B cell (primary cell): ENCODE measurements at regions not wholly inside any gene's neighbourhood (a gene's known extent, or its start where the extent isn't known, plus 50 kb on each side); places are given as distances from the start of the nearest gene placed in this dataset.

ENCODE experiments used
- ATAC-seq: fragments of 200-7000 bp; cut with Tn5 transposase; one replicate; pipeline ENCODE4 v1.10.0; 2021; ENCODE audit warnings: low read depth, mild to moderate bottlenecking, moderate number of reproducible peaks, moderate library complexity
- CTCF ChIA-PET: fragments of 350-600 bp; sonication (Branson Sonifier 250); formaldehyde crosslinking; loops from one replicate; lab custom pipeline; 2021; ENCODE audit warnings: antibody characterized with exemption, inconsistent platforms; lab: Charles Lee
- POLR2A ChIA-PET: fragments of 350-600 bp; sonication (Branson Sonifier 250); formaldehyde crosslinking; loops from one replicate; lab custom pipeline; 2021; ENCODE audit warnings: antibody characterized with exemption; lab: Charles Lee
- DNase-seq: peaks from one replicate; pipeline ENCODE4 v3.0.0; 2013
- H2AFZ ChIP-seq: 2 replicates; pipeline ENCODE4 v1.6.1; 2012; ENCODE audit warnings: mild to moderate bottlenecking, low read depth, low read length; ENCODE audit not compliant: insufficient read depth, poor library complexity, severe bottlenecking
- H3K27ac ChIP-seq, 2 donors: 1 replicate in 1 of 2; 2 replicates in 1 of 2; pipeline ENCODE4 v1.5.1; 2012 to 2013; ENCODE audit warnings: low read length in 2 of 2, mild to moderate bottlenecking in 2 of 2, moderate library complexity in 1 of 2
- H3K27me3 ChIP-seq, 4 experiments: fragments of 200-600 bp in 1 of 4; sonication (generic) in 1 of 4; replicated peaks in 1 of 4; 1 replicate in 2 of 4; 2 replicates in 2 of 4; pipeline versions ENCODE4 v1.6.1 to v1.7.0; 2013 to 2016; ENCODE audit warnings: low read length in 3 of 4, mild to moderate bottlenecking in 2 of 4, mixed read lengths in 1 of 4, moderate library complexity in 1 of 4; ENCODE audit not compliant: insufficient read depth in 4 of 4, control insufficient read depth in 3 of 4; ENCODE audit errors: control extremely low read depth in 1 of 4
- H3K36me3 ChIP-seq, 2 experiments: replicated peaks in 1 of 2; 1 replicate in 1 of 2; 2 replicates in 1 of 2; pipeline versions ENCODE4 v1.6.1 to v1.7.1; 2013; ENCODE audit warnings: low read length in 1 of 2; ENCODE audit not compliant: insufficient read depth in 2 of 2, control insufficient read depth in 1 of 2; ENCODE audit errors: control extremely low read depth in 1 of 2, extremely low read depth in 1 of 2
- H3K4me1 ChIP-seq, 2 donors: fragments of 200-600 bp in 1 of 2; sonication (generic) in 1 of 2; 1 replicate in 1 of 2; 2 replicates in 1 of 2; pipeline versions ENCODE4 v1.5.1 to v1.6.1; 2013 to 2017; ENCODE audit warnings: low read length in 2 of 2; ENCODE audit not compliant: control insufficient read depth in 2 of 2, insufficient read depth in 2 of 2
- H3K4me2 ChIP-seq: replicated peaks from 2 replicates; pipeline ENCODE3; 2012; ENCODE audit warnings: mild to moderate bottlenecking, low read depth, low read length; ENCODE audit not compliant: poor library complexity, severe bottlenecking
- H3K4me3 ChIP-seq, 5 experiments: fragments of 200-600 bp in 1 of 5; sonication (generic) in 1 of 5; 1 replicate in 3 of 5; 2 replicates in 2 of 5; pipeline versions ENCODE4 v1.5.1 to v1.7.0; 2011 to 2016; ENCODE audit warnings: low read length in 4 of 5, mild to moderate bottlenecking in 4 of 5, low read depth in 2 of 5, control low read depth in 1 of 5, moderate library complexity in 1 of 5; ENCODE audit not compliant: insufficient read depth in 1 of 5; ENCODE audit errors: control extremely low read depth in 1 of 5, extremely low read depth in 1 of 5
- H3K79me2 ChIP-seq: fragments of 200-600 bp; sonication (generic); one replicate; pipeline ENCODE4 v1.6.0; 2016; ENCODE audit warnings: low read length; ENCODE audit not compliant: control insufficient read depth, insufficient read depth
- H3K9ac ChIP-seq: fragments of 200-600 bp; sonication (generic); 2 replicates; pipeline ENCODE4 v1.6.1; 2017; ENCODE audit warnings: mild to moderate bottlenecking, low read length, moderate library complexity
- H3K9me3 ChIP-seq, 3 donors: one replicate each; pipeline versions ENCODE4 v1.6.1 to v1.7.1; 2013; ENCODE audit warnings: low read length in 2 of 3; ENCODE audit not compliant: control insufficient read depth in 2 of 3, insufficient read depth in 1 of 3; ENCODE audit errors: control extremely low read depth in 1 of 3
- H4K20me1 ChIP-seq: 2 replicates; pipeline ENCODE4 v1.6.0; 2012; ENCODE audit warnings: mild to moderate bottlenecking, low read length; ENCODE audit not compliant: insufficient read depth, control insufficient read depth, poor library complexity, severe bottlenecking
- H3K27ac Mint-ChIP-seq: one replicate; pipeline ENCODE4 v1.8.0; 2021; ENCODE audit warnings: mixed read lengths
- H3K27me3 Mint-ChIP-seq: one replicate; pipeline ENCODE4 v1.8.0; 2021; ENCODE audit warnings: mixed read lengths
- H3K4me1 Mint-ChIP-seq: one replicate; pipeline ENCODE4 v1.8.0; 2021; ENCODE audit warnings: mixed read lengths
- H3K4me3 Mint-ChIP-seq: one replicate; pipeline ENCODE4 v1.8.0; 2021; ENCODE audit warnings: mixed read lengths
- H3K9me3 Mint-ChIP-seq: one replicate; pipeline ENCODE4 v1.8.0; 2022; ENCODE audit warnings: mixed read lengths; ENCODE audit not compliant: insufficient read depth
- CTCF ChIP-seq: fragments of 200-600 bp; IDR thresholded peaks from one replicate; pipeline ENCODE4 v1.8.0; 2022; ENCODE audit warnings: antibody characterized with exemption, mild to moderate bottlenecking
- EZH2 ChIP-seq: IDR thresholded peaks from 2 replicates; pipeline ENCODE4 v1.6.1; 2012; ENCODE audit warnings: borderline replicate concordance, low read depth, mild to moderate bottlenecking, moderate library complexity, low read length; ENCODE audit not compliant: insufficient read depth, poor library complexity, severe bottlenecking
- WGBS: methylation state at CpG from one replicate; pipeline ENCODE4 v1.1.5; 2013; ENCODE audit warnings: missing lambda C conversion rate; ENCODE audit not compliant: insufficient coverage; 5-methylcytosine and 5-hydroxymethylcytosine counted together
- intact Hi-C: fragments of 100-400 bp; cut with micrococcal nuclease; formaldehyde crosslinking; loops from one replicate; pipeline ENCODE4 v1.10.0; 2022

GRCh38 chr1:220374449-220374848 is 102.2 kb upstream of the RAB3GAP2 start:
- DNase-seq (no peak), ATAC-seq (no peak)
- H3K4me1 Mint-ChIP-seq: no peaks in the 10 kb centered on the region
- ChIA-PET CTCF (no interaction called here), POLR2A (no interaction called here)
- H3K4me3 ChIP-seq: no peak overlapping the region
- H3K4me2 ChIP-seq: no peak overlapping the region
- intact Hi-C loops: no loop called here
- H3K9me3 ChIP-seq: peaks cover 0 to 4% (median 0%) of the 10 kb centered on the region in 3 donors
- H4K20me1 ChIP-seq: no peaks in the 10 kb centered on the region
- no peaks in the 10 kb centered on the region for H3K27me3 ChIP-seq
- H3K4me1 ChIP-seq: no peaks in the 10 kb centered on the region
- H3K27ac Mint-ChIP-seq: no peak overlapping the region
- no peak overlapping the region for H3K27ac ChIP-seq
- H3K9ac ChIP-seq: no peak overlapping the region
- no peaks in the 10 kb centered on the region for H3K36me3 ChIP-seq
- peaks cover 3% of the 10 kb centered on the region for H3K9me3 Mint-ChIP-seq
- no peak overlapping the region for H3K4me3 Mint-ChIP-seq
- H3K79me2 ChIP-seq: no peaks in the 10 kb centered on the region
- no peak for TF ChIP-seq EZH2
- peaks cover 16% of the 10 kb centered on the region for H3K27me3 Mint-ChIP-seq
- WGBS: 100% methylated on average over 1 of the region's 2 CpGs
- no peak overlapping the region for H2AFZ ChIP-seq

- H3K4me2 ChIP-seq: no peak overlapping the region
- WGBS: 86% methylated on average over 3 of the region's 7 CpGs
- no peaks in the 10 kb centered on the region for H4K20me1 ChIP-seq
- Mint-ChIP-seq H3K9me3 (peaks cover 5% of the 10 kb centered on the region), H3K4me3 (no peak overlapping the region), H3K27ac (no peak overlapping the region), H3K27me3 (peaks cover 11% of the 10 kb centered on the region), H3K4me1 (no peaks in the 10 kb centered on the region)
- H3K27me3 ChIP-seq: no peaks in the 10 kb centered on the region
- ATAC-seq (no peak), DNase-seq (no peak)
- ChIA-PET POLR2A (no interaction called here), CTCF (no interaction called here)
- no peaks in the 10 kb centered on the region for H3K79me2 ChIP-seq
- H3K4me1 ChIP-seq: no peaks in the 10 kb centered on the region
- no peak overlapping the region for H3K27ac ChIP-seq
- TF ChIP-seq CTCF (no peak), EZH2 (no peak)
- no peaks in the 10 kb centered on the region for H3K9me3 ChIP-seq
- H2AFZ ChIP-seq: no peak overlapping the region
- no peaks in the 10 kb centered on the region for H3K36me3 ChIP-seq
- intact Hi-C loops: no loop called here
- no peak overlapping the region for H3K9ac ChIP-seq
- H3K4me3 ChIP-seq: no peak overlapping the region
Measured at GRCh38 chr1:220372451-220372850, 100.2 kb upstream of the RAB3GAP2 start.
